C4-2B (cell line): ENCODE measurements at regions not wholly inside any gene's neighbourhood (a gene's known extent, or its start where the extent isn't known, plus 50 kb on each side); places are given as distances from the start of the nearest gene placed in this dataset.

Source experiments
- CTCF ChIP-seq: fragments of 450-650 bp; conservative IDR thresholded peaks from 2 replicates; pipeline ENCODE4 v1.5.1; 2017; ENCODE audit warnings: mild to moderate bottlenecking
- ZFX ChIP-seq: fragments of 450-650 bp; IDR thresholded peaks from 2 replicates; pipeline ENCODE4 v1.6.1; 2017

DNA sequence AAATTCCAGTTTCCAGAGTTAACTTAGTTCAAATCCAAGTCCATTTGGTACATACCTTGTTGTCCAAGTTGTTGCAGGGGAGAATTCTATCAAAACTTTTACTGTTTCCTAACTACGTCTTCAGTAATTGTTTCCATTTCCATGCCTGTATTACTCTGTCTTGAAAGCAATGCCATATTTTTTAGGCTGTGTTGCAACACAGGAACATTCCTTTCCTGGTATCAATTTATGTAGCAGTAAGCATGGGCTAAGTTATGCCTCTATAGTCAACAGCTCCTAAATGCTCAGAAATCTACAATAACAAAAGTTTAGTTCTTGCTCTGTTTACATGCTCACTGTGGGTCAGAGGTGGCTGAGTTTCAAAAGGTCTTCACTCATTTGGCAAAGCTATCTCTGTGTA is 1943.8 kb upstream of the PIK3C3 start:
- TF ChIP-seq CTCF = no peak
- no peak for TF ChIP-seq ZFX
